H7 (cell line): ENCODE measurements at regions not wholly inside any gene's neighbourhood (a gene's known extent, or its start where the extent isn't known, plus 50 kb on each side); places are given as distances from the start of the nearest gene placed in this dataset.

Experiments
- DNase-seq: peaks from one replicate; pipeline ENCODE4 v3.0.0; 2012
- H3K27me3 ChIP-seq: 2 replicates; pipeline ENCODE4 v1.6.0; 2011; ENCODE audit warnings: mild to moderate bottlenecking, low read length; ENCODE audit not compliant: control insufficient read depth, insufficient read depth
- H3K36me3 ChIP-seq: replicated peaks from 2 replicates; pipeline ENCODE4 v1.5.1; 2011; ENCODE audit warnings: low read length; ENCODE audit not compliant: control insufficient read depth, insufficient read depth
- H3K4me3 ChIP-seq: 2 replicates; pipeline ENCODE4 v1.5.1; 2011; ENCODE audit warnings: low read depth, mild to moderate bottlenecking, control low read depth, low read length, moderate library complexity; ENCODE audit not compliant: insufficient read depth

- H3K4me3 ChIP-seq: no peak overlapping the region
- DNase-seq: no peak
- H3K27me3 ChIP-seq: no peaks in the 10 kb centered on the region
- no peaks in the 10 kb centered on the region for H3K36me3 ChIP-seq
These were observed 122.6 kb upstream of the GSE1 start for GRCh38 chr16:85490407-85491057.

- Histone ChIP-seq H3K27me3 (no peaks in the 10 kb centered on the region), H3K36me3 (no peaks in the 10 kb centered on the region), H3K4me3 (no peak overlapping the region)
- peak; percentile 94 for DNase-seq
These were observed 121.9 kb upstream of the GSE1 start for GRCh38 chr16:85491058-85491771.

GRCh38 chr16:85491798-85492294 lies 121.3 kb upstream of the GSE1 start:
- no peaks in the 10 kb centered on the region for H3K27me3 ChIP-seq
- no peak for DNase-seq
- H3K36me3 ChIP-seq: no peaks in the 10 kb centered on the region
- no peak overlapping the region for H3K4me3 ChIP-seq

GRCh38 chr16:85492295-85492864 lies 120.7 kb upstream of the GSE1 start:
- peak; percentile 90 for DNase-seq
- Histone ChIP-seq H3K27me3 (no peaks in the 10 kb centered on the region), H3K4me3 (no peak overlapping the region), H3K36me3 (no peaks in the 10 kb centered on the region)

GRCh38 chr16:85494315-85494714 lies 118.8 kb upstream of the GSE1 start:
- Histone ChIP-seq H3K27me3 (no peaks in the 10 kb centered on the region), H3K36me3 (no peaks in the 10 kb centered on the region), H3K4me3 (no peak overlapping the region)
- no peak for DNase-seq

- Histone ChIP-seq H3K27me3 (no peaks in the 10 kb centered on the region), H3K36me3 (no peaks in the 10 kb centered on the region), H3K4me3 (no peak overlapping the region)
- no peak for DNase-seq
These were observed 117.9 kb upstream of the GSE1 start for GRCh38 chr16:85495259-85495658.

- Histone ChIP-seq H3K4me3 (no peak overlapping the region), H3K27me3 (no peaks in the 10 kb centered on the region)
- DNase-seq: no peak
These were observed 117.1 kb upstream of the GSE1 start for GRCh38 chr16:85495823-85496538.

GRCh38 chr16:85497622-85498314 lies 115.4 kb upstream of the GSE1 start:
- Histone ChIP-seq H3K27me3 (no peaks in the 10 kb centered on the region), H3K4me3 (no peak overlapping the region), H3K36me3 (no peaks in the 10 kb centered on the region)
- DNase-seq: no peak

More at GRCh38 chr16:85495823-85496538, 117.1 kb upstream of the GSE1 start:
- no peaks in the 10 kb centered on the region for H3K36me3 ChIP-seq

- no peak overlapping the region for H3K4me3 ChIP-seq
- H3K36me3 ChIP-seq: no peaks in the 10 kb centered on the region
- no peak for DNase-seq
- no peaks in the 10 kb centered on the region for H3K27me3 ChIP-seq
These were observed 114.5 kb upstream of the GSE1 start for GRCh38 chr16:85498607-85499006.

- Histone ChIP-seq H3K36me3 (no peaks in the 10 kb centered on the region), H3K27me3 (no peaks in the 10 kb centered on the region; the same call in 1 of the 2 replicates), H3K4me3 (no peak overlapping the region)
- DNase-seq: no peak
These were observed 112.9 kb upstream of the GSE1 start for GRCh38 chr16:85500220-85500619.

GRCh38 chr16:85501900-85502299 lies 111.2 kb upstream of the GSE1 start:
- no peak overlapping the region for H3K4me3 ChIP-seq
- no peaks in the 10 kb centered on the region for H3K36me3 ChIP-seq
- no peak for DNase-seq
- no peaks in the 10 kb centered on the region; the same call in 1 of the 2 replicates for H3K27me3 ChIP-seq

GRCh38 chr16:85502357-85502756 lies 110.8 kb upstream of the GSE1 start:
- Histone ChIP-seq H3K27me3 (no peaks in the 10 kb centered on the region; the same call in 1 of the 2 replicates), H3K36me3 (no peaks in the 10 kb centered on the region), H3K4me3 (no peak overlapping the region)
- no peak for DNase-seq

GRCh38 chr16:85503679-85504231 lies 109.4 kb upstream of the GSE1 start:
- Histone ChIP-seq H3K36me3 (no peaks in the 10 kb centered on the region), H3K27me3 (no peaks in the 10 kb centered on the region; the same call in 1 of the 2 replicates), H3K4me3 (no peak overlapping the region)
- no peak for DNase-seq

- Histone ChIP-seq H3K27me3 (no peaks in the 10 kb centered on the region; the same call in 1 of the 2 replicates), H3K36me3 (no peaks in the 10 kb centered on the region), H3K4me3 (no peak overlapping the region)
- no peak for DNase-seq
These were observed 108.9 kb upstream of the GSE1 start for GRCh38 chr16:85504242-85504641.
